ENCODE measurements at regions not wholly inside any gene's neighbourhood (a gene's known extent, or its start where the extent isn't known, plus 50 kb on each side); places are given as distances from the start of the nearest gene placed in this dataset.

DNA sequence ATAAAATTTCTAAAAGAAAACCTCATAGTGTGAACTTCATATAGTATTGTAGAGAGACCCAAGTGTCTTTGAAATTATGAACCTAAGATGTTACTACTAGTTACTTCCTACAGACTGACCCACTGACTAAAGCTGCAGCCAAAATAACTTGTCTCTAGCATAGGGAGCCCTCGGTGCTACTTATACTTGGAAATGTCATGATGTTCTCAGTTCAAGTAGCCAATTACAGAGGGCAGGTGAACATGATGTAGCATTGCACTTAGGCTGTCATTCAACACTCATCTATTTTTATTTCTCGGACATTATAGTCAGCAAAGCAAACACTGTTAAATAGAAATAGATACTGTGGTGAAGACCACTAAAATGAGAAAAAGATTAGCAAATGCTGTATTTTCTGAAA, 165.6 kb downstream of the AREG start:
- TF ChIP-seq CTCF (IDR thresholded peaks at IDR 0.05) (no peak), POLR2A (IDR thresholded peaks at IDR 0.05) (no peak)
